Activated CD8-positive, alpha-beta memory T cell treated with anti-CD3 and anti-CD28 coated beads for 36 hours (primary cell): ENCODE measurements at regions not wholly inside any gene's neighbourhood (a gene's known extent, or its start where the extent isn't known, plus 50 kb on each side); places are given as distances from the start of the nearest gene placed in this dataset.
"Not testable (repeated sequence)": the region's sequence is repeated elsewhere in the genome, so short reads cannot be mapped to it uniquely, and the experiment has no call there.

ENCODE experiments used
- CTCF ChIA-PET: fragments of 350-600 bp; sonication (Branson Sonifier 250); formaldehyde crosslinking; loops from one replicate; lab custom pipeline; 2021; ENCODE audit warnings: antibody characterized with exemption; lab: Charles Lee
- POLR2A ChIA-PET: fragments of 350-600 bp; sonication (Branson Sonifier 250); formaldehyde crosslinking; loops from one replicate; lab custom pipeline; 2021; ENCODE audit warnings: antibody characterized with exemption; lab: Charles Lee

GRCh38 chr11:69913591-69914285 lies 94.5 kb upstream of the FGF3 start:
- POLR2A ChIA-PET: no interaction called here
- CTCF ChIA-PET: interaction anchor here (0.7 to 1.4 kb wide), 2 partner anchors 26 to 227 kb away, joined by 3 read pairs; no protein-coding TSS in a partner anchor

- CTCF ChIA-PET: interaction anchor here (1.0 to 1.4 kb wide), 3 partner anchors 12 to 282 kb away, joined by 3 to 4 read pairs (median 3); no protein-coding TSS in a partner anchor
- POLR2A ChIA-PET: no interaction called here
Measured at GRCh38 chr11:69914286-69915150, 95.3 kb upstream of the FGF3 start.

GRCh38 chr11:69915151-69915500 lies 95.9 kb upstream of the FGF3 start:
- POLR2A ChIA-PET: no interaction called here
- CTCF ChIA-PET: interaction anchor here (1.0 to 1.4 kb wide), 3 partner anchors 12 to 281 kb away, joined by 3 to 4 read pairs (median 3); no protein-coding TSS in a partner anchor

- CTCF ChIA-PET: interaction anchor here (1.0 to 1.4 kb wide), 3 partner anchors 11 to 281 kb away, joined by 3 to 4 read pairs (median 3); no protein-coding TSS in a partner anchor
- POLR2A ChIA-PET: no interaction called here
Measured at GRCh38 chr11:69915501-69916250, 96.5 kb upstream of the FGF3 start.

- POLR2A ChIA-PET: not testable (repeated sequence)
- CTCF ChIA-PET: interaction anchor here (1.2 kb wide), 1 partner anchor 11 kb away, joined by 3 read pairs; no protein-coding TSS in a partner anchor
Measured at GRCh38 chr11:69916251-69916649, 97.0 kb upstream of the FGF3 start.

GRCh38 chr11:69916806-69917387 lies 97.7 kb upstream of the FGF3 start:
- POLR2A ChIA-PET: no interaction called here
- CTCF ChIA-PET: no interaction called here

- ChIA-PET CTCF (no interaction called here), POLR2A (no interaction called here)
Measured at GRCh38 chr11:69917529-69917928, 98.3 kb upstream of the FGF3 start.

- ChIA-PET POLR2A (no interaction called here), CTCF (interaction anchor here (0.8 to 1.8 kb wide), 8 partner anchors 11 to 458 kb away, joined by 3 to 8 read pairs (median 3); partner anchors contain the start of gene LTO1)
Measured at GRCh38 chr11:69918231-69918937, 99.2 kb upstream of the FGF3 start.

- POLR2A ChIA-PET: no interaction called here
Measured at GRCh38 chr11:69918938-69919650, 99.9 kb upstream of the FGF3 start.

GRCh38 chr11:69919659-69920344 lies 100.6 kb upstream of the FGF3 start:
- POLR2A ChIA-PET: no interaction called here
- CTCF ChIA-PET: interaction anchor here (1.2 to 1.8 kb wide), 5 partner anchors 84 to 279 kb away, joined by 3 to 8 read pairs (median 5); partner anchors contain the start of gene LTO1

More at GRCh38 chr11:69918938-69919650, 99.9 kb upstream of the FGF3 start:
- CTCF ChIA-PET: interaction anchor here (0.8 to 1.8 kb wide), 9 partner anchors 10 to 458 kb away, joined by 3 to 8 read pairs (median 3); partner anchors contain the start of gene LTO1

GRCh38 chr11:69920345-69921127 lies 101.3 kb upstream of the FGF3 start:
- ChIA-PET POLR2A (no interaction called here), CTCF (no interaction called here)

GRCh38 chr11:69921128-69922014 lies 102.2 kb upstream of the FGF3 start:
- CTCF ChIA-PET: no interaction called here
- POLR2A ChIA-PET: no interaction called here

GRCh38 chr11:69922015-69922595 lies 102.9 kb upstream of the FGF3 start:
- ChIA-PET POLR2A (no interaction called here), CTCF (no interaction called here)

GRCh38 chr11:69922596-69923111 lies 103.4 kb upstream of the FGF3 start:
- POLR2A ChIA-PET: no interaction called here
- CTCF ChIA-PET: no interaction called here

GRCh38 chr11:69923196-69923595 lies 104.0 kb upstream of the FGF3 start:
- ChIA-PET CTCF (no interaction called here), POLR2A (no interaction called here)
